GM13976 (cell line): ENCODE measurements at regions not wholly inside any gene's neighbourhood (a gene's known extent, or its start where the extent isn't known, plus 50 kb on each side); places are given as distances from the start of the nearest gene placed in this dataset.

ENCODE experiments used
- DNase-seq: peaks from one replicate; pipeline ENCODE4 v3.0.0; 2012; ENCODE audit warnings: low spot score
- in situ Hi-C: fragments of 300-500 bp; cut with MboI; formaldehyde crosslinking; loops from one replicate; pipeline ENCODE4 v1.12.0; 2022; ENCODE audit warnings: low sequenced_read_pairs, mixed read lengths, inconsistent platforms; ENCODE audit not compliant: unreplicated experiment
- TF ChIP-seq, protein P1 (sequence below): IDR thresholded peaks from 2 replicates; pipeline ENCODE4 v1.5.1; 2012; ENCODE audit warnings: borderline replicate concordance, mild to moderate bottlenecking; ENCODE audit not compliant: insufficient read depth; ENCODE audit errors: extremely low read depth, missing control alignments, control extremely low read depth

- in situ Hi-C loops = no loop called here
- no peak for DNase-seq
- TF ChIP-seq, protein P1, sequence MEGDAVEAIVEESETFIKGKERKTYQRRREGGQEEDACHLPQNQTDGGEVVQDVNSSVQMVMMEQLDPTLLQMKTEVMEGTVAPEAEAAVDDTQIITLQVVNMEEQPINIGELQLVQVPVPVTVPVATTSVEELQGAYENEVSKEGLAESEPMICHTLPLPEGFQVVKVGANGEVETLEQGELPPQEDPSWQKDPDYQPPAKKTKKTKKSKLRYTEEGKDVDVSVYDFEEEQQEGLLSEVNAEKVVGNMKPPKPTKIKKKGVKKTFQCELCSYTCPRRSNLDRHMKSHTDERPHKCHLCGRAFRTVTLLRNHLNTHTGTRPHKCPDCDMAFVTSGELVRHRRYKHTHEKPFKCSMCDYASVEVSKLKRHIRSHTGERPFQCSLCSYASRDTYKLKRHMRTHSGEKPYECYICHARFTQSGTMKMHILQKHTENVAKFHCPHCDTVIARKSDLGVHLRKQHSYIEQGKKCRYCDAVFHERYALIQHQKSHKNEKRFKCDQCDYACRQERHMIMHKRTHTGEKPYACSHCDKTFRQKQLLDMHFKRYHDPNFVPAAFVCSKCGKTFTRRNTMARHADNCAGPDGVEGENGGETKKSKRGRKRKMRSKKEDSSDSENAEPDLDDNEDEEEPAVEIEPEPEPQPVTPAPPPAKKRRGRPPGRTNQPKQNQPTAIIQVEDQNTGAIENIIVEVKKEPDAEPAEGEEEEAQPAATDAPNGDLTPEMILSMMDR = no peak
Measured at GRCh38 chr7:22630069-22630468, 96.9 kb upstream of the IL6 start.

- in situ Hi-C loops = no loop called here
- TF ChIP-seq, protein P1 = no peak
- no peak for DNase-seq
Measured at GRCh38 chr7:22629056-22629455, 97.9 kb upstream of the IL6 start.

GRCh38 chr7:22628112-22628511, 98.9 kb upstream of the IL6 start:
- TF ChIP-seq, protein P1 = no peak
- in situ Hi-C loops = no loop called here
- no peak for DNase-seq

GRCh38 chr7:22627136-22627535, 99.9 kb upstream of the IL6 start:
- DNase-seq = no peak
- TF ChIP-seq, protein P1 = no peak
- in situ Hi-C loops = no loop called here

DNA sequence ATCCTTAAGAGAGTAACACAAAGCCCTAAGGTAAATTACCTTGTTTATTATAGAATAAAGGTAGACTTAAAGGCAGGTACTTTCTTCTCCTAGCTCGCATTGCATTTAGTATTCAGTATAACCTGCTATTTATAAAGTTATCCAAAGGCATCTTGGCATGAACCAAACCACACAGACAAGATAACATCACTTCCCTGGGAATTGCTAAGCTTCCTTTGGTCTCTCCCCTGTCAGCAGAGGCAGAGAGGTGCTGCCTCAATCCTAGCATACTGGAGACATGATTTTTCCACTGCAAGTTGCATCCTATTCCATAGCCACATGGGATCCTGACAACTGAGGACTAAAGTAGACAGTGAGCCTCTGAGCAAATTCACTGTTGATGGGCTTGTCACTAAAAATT, 101.7 kb upstream of the IL6 start:
- TF ChIP-seq, protein P1 = no peak
- DNase-seq = no peak
- in situ Hi-C loops = no loop called here

DNA sequence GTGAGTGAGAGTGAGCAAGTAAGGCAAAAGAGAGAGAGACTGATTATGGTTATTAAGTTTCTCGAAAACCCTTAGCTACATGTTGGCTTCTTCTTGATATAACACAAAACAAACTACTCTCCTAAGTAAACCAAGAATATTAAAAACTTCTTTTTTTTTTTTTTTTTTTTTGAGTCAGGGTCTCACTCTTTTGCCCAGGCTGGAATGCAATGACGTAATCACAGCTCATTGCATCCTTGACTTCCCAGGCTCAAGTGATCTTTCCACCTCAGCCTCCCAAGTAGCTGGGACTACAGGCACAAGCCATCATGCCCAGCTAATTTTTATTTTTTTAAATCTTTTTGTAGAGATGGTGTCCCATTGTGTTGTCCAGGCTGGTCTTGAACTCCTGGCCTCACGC, 102.2 kb upstream of the IL6 start:
- no peak for DNase-seq
- in situ Hi-C loops = no loop called here
- TF ChIP-seq, protein P1 = no peak
